Stimulated activated CD8-positive, alpha-beta memory T cell treated with anti-CD3 and anti-CD28 coated beads, Interleukin-7, amount 100 ng/mL, for 48 hours (primary cell): ENCODE measurements at regions not wholly inside any gene's neighbourhood (a gene's known extent, or its start where the extent isn't known, plus 50 kb on each side); places are given as distances from the start of the nearest gene placed in this dataset.

Source experiments
- DNase-seq, 2 donors: peaks; one replicate each; pipeline ENCODE4 v3.0.0-alpha.2; 2020; ENCODE audit warnings: low read depth in 1 of 2; ENCODE audit errors: extremely low read depth in 1 of 2

DNA sequence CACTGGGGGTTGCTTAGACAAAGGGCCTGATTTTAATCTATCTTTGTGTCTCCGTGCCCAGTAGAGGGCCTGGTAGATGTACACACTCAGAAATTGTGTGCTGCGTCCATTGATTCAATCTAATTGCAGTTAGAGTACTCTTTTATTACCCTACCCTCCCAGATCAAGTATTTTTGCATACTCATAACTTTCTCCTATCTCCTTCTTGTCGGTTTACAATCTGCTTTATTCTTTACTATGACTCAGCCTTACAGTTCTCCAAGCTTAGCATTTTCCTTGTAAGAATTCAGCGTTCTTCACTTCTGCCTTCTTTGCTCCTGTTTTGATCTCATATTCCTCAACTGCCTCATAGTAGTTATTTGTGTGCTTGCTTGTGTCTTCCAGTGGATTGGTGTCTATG lies 124.5 kb upstream of the ARRDC4 start:
- DNase-seq, result no peak

DNA sequence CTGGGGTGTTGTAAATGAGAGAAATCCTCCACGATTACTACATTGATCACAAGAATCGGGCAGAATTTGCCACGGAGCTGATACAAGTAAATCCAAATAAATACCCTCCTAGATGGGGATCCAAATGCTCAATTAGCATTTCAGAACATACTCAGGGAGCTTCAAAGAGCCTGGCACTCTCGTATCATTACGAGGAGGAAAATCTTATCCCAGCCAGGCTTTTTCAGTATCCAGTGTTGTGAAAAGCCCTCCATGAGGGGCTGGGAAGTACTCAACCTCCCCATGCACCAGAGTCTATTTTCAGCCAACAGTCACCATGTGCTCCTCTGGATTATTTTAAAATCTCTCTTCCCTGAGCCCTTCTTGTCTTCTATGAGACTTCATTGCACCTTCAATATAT lies 122.6 kb upstream of the ARRDC4 start:
- no peak for DNase-seq

- DNase-seq, result no peak
Measured at GRCh38 chr15:97838606-97839210, 121.8 kb upstream of the ARRDC4 start.

DNA sequence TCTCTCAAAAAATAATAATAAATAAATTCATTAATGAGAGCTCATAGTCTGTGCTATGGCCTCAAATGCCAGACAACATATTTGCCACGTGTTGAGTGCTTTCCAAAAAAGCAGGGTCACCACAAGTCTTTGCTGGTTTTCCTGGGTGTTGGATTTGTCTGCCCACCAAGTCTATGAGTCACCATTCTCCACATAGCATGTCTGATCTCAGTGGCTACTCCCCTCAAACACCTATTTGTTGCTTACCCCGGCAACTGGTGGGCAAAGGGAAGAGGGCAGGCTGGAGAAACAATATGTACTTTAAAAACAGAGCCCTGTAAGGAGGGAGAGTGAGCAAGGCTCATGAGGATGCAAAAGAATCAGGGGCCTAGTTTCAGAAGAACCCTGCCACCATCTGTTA lies 120.0 kb upstream of the ARRDC4 start:
- DNase-seq, result no peak

DNA sequence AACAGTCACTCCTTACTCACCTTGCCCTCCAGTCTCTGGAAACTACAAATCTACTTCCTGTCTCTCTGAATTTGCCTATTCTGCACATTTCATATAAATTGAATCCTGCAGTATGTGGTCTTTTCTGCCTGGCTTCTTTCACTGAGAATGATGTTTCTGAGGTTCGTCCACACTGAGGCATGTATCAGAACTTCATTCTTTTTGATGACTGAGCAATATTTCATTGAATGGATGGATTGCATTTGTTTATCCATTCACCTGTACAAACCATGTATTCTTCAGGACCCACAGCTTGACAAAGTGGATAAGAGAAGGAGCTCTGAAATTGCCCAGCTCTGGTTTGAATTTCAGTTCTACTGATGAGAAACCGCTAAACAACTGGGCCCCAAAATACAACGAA lies 118.9 kb upstream of the ARRDC4 start:
- no peak for DNase-seq

DNA sequence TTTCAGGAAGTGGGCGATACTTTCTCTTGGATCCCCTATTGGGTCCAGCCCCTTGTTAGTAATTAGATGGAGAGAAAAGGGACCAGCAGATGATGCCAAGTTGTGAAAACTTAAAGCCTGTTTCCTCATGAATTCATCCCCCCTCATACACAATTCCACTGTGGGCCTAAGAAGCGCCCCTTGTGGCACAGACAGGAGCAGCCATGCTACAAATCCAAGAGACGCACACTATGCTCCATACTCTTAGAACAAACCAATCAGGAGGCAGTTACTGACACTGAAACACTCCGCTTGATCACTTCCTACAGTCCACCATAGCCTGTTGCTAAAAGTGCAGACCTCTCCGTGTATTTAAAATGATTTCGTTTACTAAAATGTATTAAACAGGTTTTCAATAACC lies 111.3 kb upstream of the ARRDC4 start:
- DNase-seq, result no peak

DNA sequence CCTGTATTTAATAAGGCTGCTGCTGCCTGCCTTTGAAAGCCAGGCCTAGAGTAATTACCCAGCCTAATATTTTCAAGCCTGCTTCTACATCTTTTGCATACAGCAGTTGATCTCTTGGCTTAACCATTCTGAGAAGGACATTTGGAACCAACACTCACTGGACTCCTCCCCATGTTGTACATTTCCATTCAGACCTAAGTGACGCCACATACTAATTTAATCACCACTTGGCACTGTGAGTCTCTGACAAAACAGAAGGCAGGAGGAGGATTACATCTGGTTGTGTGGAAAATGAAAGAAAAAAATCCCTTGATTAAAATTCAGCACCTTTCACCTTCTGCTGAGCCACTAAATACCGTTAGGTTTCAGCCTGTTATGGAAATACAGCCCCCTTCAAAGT lies 102.2 kb upstream of the ARRDC4 start:
- DNase-seq, result no peak

- DNase-seq, result no peak
Measured at GRCh38 chr15:97861529-97862260, 98.8 kb upstream of the ARRDC4 start.

DNA sequence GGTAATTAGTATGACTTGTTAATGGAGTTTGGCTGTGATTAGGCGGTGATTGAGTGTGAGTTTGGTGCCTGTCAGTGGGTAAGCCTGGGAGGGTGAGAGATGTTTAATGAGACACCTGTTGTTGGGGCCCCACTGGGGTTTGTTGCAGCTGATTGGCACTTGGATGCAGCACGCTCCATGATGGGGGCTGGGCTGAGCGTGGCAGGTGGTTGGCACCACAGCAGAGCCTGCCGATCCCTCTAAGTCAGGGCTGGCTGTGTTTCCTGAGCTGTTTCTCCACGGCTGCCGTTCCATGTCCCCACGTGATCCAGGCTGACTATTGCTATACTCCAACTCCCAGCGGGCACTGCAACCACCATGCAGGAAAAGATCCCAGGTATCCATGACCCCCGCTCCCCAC lies 93.5 kb upstream of the ARRDC4 start:
- no peak for DNase-seq

GRCh38 chr15:97867870-97868269 lies 92.6 kb upstream of the ARRDC4 start:
- no peak for DNase-seq

- DNase-seq, result no peak
Measured at GRCh38 chr15:97868981-97869380, 91.5 kb upstream of the ARRDC4 start.

DNA sequence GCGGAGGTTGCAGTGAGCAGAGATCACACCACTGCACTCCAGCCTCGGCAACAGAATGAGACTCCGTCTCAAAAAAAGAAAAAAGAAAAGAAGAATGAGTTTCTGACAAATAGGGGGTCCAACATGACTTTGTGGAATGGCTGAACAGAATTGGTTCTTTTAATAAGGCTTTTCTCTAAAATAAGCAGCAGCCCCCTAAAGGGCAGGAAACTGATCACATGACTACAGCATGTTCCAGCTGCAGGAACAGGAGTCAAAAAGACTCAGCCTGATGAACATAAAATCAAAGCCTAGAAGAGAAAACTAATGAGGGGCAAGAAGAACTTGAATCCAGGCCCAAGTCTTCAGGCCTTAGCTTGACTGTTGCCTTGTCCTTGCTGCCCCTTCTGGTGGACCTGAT lies 89.7 kb upstream of the ARRDC4 start:
- no peak for DNase-seq

DNA sequence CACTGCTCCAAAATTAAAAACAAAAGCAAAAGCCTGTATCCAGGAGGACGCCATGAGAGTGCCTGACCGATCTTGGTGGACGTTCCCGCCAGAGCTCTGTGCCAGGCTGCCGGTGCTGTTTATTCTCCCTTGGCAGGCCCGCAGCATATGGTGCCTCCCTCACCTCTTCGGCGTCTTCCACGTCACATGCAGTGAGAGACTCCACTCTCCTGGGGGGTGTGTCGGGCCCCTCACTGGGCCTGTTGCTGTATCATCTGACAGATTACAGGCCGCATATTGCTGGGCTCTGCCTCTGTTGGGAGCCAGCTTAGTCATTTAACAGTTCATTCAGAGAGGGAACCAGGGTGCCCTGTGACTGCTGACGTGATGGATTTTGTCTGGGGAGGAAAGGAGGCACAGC lies 86.4 kb upstream of the ARRDC4 start:
- DNase-seq, result no peak

DNA sequence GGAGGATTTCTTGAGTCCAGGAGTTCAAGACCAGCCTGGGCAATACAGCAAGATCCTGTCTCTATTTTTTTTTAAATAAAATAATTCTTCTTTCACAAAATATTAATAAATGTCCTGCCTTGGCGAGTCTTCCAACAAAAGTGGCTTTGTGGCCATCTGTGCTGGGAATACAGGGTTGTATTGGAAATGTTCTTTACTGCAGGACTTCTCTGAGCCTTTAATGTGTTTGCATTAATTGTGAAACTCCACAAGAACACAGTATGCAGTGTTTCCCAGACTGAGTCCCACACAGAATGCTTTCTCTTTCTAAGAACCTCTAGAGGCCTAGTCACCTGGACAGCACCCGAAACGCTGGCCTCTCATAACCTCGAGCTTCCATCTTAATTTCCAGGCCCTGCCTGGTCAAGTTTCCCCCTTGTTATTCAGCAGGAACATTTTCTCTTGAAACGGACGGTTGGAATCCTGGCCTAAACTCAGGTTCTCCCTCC lies 85.4 kb upstream of the ARRDC4 start:
- DNase-seq, result no peak

DNA sequence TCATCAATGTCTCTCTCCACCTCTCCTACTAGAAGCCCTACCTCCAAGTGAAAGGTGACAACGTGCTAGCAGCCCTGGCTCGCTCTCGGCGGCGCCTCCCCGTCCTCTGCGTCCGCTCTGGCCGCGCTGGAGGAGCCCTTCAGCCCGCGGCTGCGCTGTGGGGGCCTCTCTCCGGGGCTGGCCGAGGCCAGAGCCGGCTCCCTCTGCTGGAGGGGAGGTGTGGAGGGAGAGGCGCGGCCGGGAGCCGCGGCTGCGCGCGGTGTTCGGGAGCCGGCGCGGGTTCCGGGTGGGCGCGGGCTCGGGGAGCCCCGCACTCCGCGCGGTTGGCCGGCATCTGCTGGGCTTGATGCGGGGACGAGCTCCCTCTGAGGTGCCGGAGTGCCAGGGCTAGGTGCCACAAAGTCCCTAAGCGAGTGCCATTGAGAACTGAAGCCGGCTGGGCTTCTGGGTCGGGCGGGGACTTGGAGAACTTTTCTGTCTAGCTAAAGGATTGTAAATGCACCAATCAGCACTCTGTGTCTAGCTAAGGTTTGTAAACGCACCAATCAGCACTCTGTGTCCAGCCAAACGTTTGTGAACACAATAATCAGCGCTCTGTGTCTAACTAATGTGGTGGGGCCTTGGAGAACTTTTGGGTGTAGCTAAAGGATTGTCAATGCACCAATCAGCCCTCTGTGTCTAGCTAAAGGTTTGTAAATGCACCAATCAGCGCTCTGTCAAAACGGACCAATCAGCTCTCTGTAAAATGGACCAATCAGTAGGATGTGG lies 84.8 kb upstream of the ARRDC4 start:
- DNase-seq, result no peak

- DNase-seq, result no peak
Measured at GRCh38 chr15:97876281-97876675, 84.2 kb upstream of the ARRDC4 start.

GRCh38 chr15:97881346-97881965 lies 79.0 kb upstream of the ARRDC4 start:
- DNase-seq, result no peak

- DNase-seq, result no peak
Measured at GRCh38 chr15:97884513-97885131, 75.9 kb upstream of the ARRDC4 start.

GRCh38 chr15:97890307-97890706 lies 70.2 kb upstream of the ARRDC4 start:
- DNase-seq, result no peak

DNA sequence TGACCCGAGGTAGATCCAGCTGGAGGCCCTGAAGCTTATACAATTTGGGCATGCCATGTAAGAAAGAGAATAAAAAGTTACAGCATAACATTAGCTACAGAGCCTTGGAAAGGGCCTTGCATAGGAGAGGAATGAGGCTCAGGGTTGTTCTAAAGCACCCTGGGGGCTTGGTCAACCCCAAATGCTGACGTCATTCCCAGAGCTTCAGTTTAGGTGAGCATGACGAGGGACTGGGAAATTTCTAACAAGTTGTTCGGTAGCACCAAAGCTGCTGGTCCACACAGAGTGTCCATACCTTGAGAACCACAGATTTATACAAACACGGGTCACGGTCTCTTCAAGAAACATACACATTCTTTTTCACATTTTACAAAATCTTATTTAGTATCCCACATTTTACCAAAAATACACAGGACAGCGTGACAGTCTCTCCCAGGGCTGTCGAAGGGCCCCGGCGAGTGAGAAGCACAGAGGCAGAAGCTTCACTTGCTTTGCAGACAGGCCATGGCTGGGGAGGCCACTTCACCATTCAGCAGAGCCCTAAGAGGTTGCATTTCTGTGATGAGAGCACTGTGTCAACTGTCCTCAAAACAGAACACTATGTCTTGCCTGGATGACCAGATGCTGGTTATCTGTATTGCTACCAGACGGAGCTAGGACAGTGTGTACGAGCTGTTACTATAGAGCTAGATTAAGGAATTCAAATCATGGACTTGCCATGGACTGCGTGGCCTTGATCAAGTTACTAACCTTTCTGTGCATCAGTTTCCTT lies 68.2 kb upstream of the ARRDC4 start:
- no peak for DNase-seq
